Mesenchymal stem cell (in vitro differentiated cells and primary cell): ENCODE measurements at regions not wholly inside any gene's neighbourhood (a gene's known extent, or its start where the extent isn't known, plus 50 kb on each side); places are given as distances from the start of the nearest gene placed in this dataset.
A peak's percentile ranks its signal among the peaks of the same experiment; 100 is the strongest.

Experiments used
- DNase-seq: peaks from one replicate; pipeline ENCODE4 v3.0.0-alpha.2; 2013
- H2AFZ ChIP-seq: one replicate; pipeline ENCODE4 v1.6.1; 2013; ENCODE audit warnings: low read depth, mild to moderate bottlenecking, control low read depth, inconsistent platforms, low read length, moderate library complexity
- H2AK5ac ChIP-seq: 2 replicates; pipeline ENCODE4 v1.6.1; 2013; ENCODE audit warnings: low read length, moderate library complexity, mild to moderate bottlenecking, inconsistent platforms; ENCODE audit not compliant: severe bottlenecking
- H2BK120ac ChIP-seq: one replicate; pipeline ENCODE4 v1.6.1; 2013; ENCODE audit warnings: low read depth, mild to moderate bottlenecking, inconsistent platforms, low read length, moderate library complexity
- H2BK12ac ChIP-seq, 2 experiments: one replicate each; pipeline ENCODE4 v1.6.1; 2013; ENCODE audit warnings: inconsistent platforms in 2 of 2, low read length in 2 of 2, mild to moderate bottlenecking in 2 of 2, moderate library complexity in 2 of 2, control low read depth in 1 of 2
- H2BK15ac ChIP-seq: one replicate; pipeline ENCODE4 v1.6.1; 2013; ENCODE audit warnings: mild to moderate bottlenecking, low read depth, inconsistent platforms; ENCODE audit not compliant: poor library complexity, severe bottlenecking
- H2BK5ac ChIP-seq: 2 replicates; pipeline ENCODE4 v1.6.1; 2013; ENCODE audit warnings: low read depth, mild to moderate bottlenecking, low read length, control low read depth, inconsistent platforms; ENCODE audit not compliant: poor library complexity, severe bottlenecking
- H3K14ac ChIP-seq, 2 experiments: one replicate each; pipeline ENCODE4 v1.6.1; 2013; ENCODE audit warnings: inconsistent platforms in 2 of 2, low read length in 2 of 2, control low read depth in 1 of 2, mild to moderate bottlenecking in 1 of 2, moderate library complexity in 1 of 2
- H3K18ac ChIP-seq, 2 experiments: one replicate each; pipeline ENCODE4 v1.6.1; 2013; ENCODE audit warnings: inconsistent platforms in 2 of 2, low read length in 2 of 2, control low read depth in 1 of 2, low read depth in 1 of 2, mild to moderate bottlenecking in 1 of 2
- H3K23ac ChIP-seq, 2 experiments: one replicate each; pipeline ENCODE4 v1.6.1; 2013; ENCODE audit warnings: inconsistent platforms in 2 of 2, low read length in 2 of 2, mild to moderate bottlenecking in 2 of 2, moderate library complexity in 2 of 2, control low read depth in 1 of 2
- H3K27ac ChIP-seq: 2 replicates; pipeline ENCODE4 v1.5.1; 2013; ENCODE audit warnings: mild to moderate bottlenecking, moderate library complexity, low read length, control low read depth, inconsistent platforms; ENCODE audit not compliant: poor library complexity, severe bottlenecking
- H3K27me3 ChIP-seq, 2 experiments: 2 replicates each; pipeline versions ENCODE4 v1.6.1 to v1.7.0; 2013; ENCODE audit warnings: low read length in 2 of 2, mild to moderate bottlenecking in 2 of 2, moderate library complexity in 2 of 2, control low read depth in 1 of 2, inconsistent platforms in 1 of 2; ENCODE audit not compliant: control insufficient read depth in 1 of 2, insufficient read depth in 1 of 2
- H3K36me3 ChIP-seq, 2 experiments: 2 replicates each; pipeline versions ENCODE4 v1.6.1 to v1.7.0; 2013; ENCODE audit warnings: low read length in 2 of 2, control low read depth in 1 of 2, inconsistent platforms in 1 of 2, low read depth in 1 of 2, mild to moderate bottlenecking in 1 of 2; ENCODE audit not compliant: insufficient read depth in 2 of 2, control insufficient read depth in 1 of 2
- H3K4ac ChIP-seq, 2 experiments: one replicate each; pipeline ENCODE4 v1.6.1; 2013; ENCODE audit warnings: inconsistent platforms in 2 of 2, low read length in 2 of 2, mild to moderate bottlenecking in 2 of 2, moderate library complexity in 2 of 2, control low read depth in 1 of 2, low read depth in 1 of 2
- H3K4me1 ChIP-seq: 2 replicates; pipeline ENCODE4 v1.6.1; 2013; ENCODE audit warnings: low read depth, low read length, control low read depth; ENCODE audit not compliant: control insufficient read depth, insufficient read depth
- H3K4me2 ChIP-seq: 2 replicates; pipeline ENCODE4 v1.6.1; 2013; ENCODE audit warnings: low read length, mild to moderate bottlenecking, inconsistent platforms; ENCODE audit not compliant: poor library complexity, severe bottlenecking
- H3K4me3 ChIP-seq, 2 experiments: 2 replicates each; pipeline versions ENCODE4 v1.5.1 to v1.7.0; 2013; ENCODE audit warnings: low read length in 2 of 2, mild to moderate bottlenecking in 2 of 2, control low read depth in 1 of 2, low read depth in 1 of 2; ENCODE audit not compliant: insufficient read depth in 1 of 2
- H3K79me1 ChIP-seq: replicated peaks from 2 replicates; pipeline ENCODE4 v1.6.1; 2013; ENCODE audit warnings: mild to moderate bottlenecking, control low read depth, low read length, inconsistent platforms; ENCODE audit not compliant: poor library complexity, severe bottlenecking
- H3K9ac ChIP-seq: 2 replicates; pipeline ENCODE4 v1.7.0; 2013; ENCODE audit warnings: mild to moderate bottlenecking, low read length, moderate library complexity
- H3K9me3 ChIP-seq: 2 replicates; pipeline ENCODE4 v1.7.0; 2013; ENCODE audit warnings: mild to moderate bottlenecking, low read length; ENCODE audit not compliant: control insufficient read depth
- H4K8ac ChIP-seq: one replicate; pipeline ENCODE4 v1.6.1; 2013; ENCODE audit warnings: inconsistent platforms, mild to moderate bottlenecking, low read length, moderate library complexity
- H4K91ac ChIP-seq: one replicate; pipeline ENCODE4 v1.6.1; 2013; ENCODE audit warnings: mild to moderate bottlenecking, low read length, inconsistent platforms
- WGBS: methylation state at CpG from one replicate; pipeline ENCODE4 v1.1.7; 2013; ENCODE audit warnings: mixed read lengths; 5-methylcytosine and 5-hydroxymethylcytosine counted together

DNA sequence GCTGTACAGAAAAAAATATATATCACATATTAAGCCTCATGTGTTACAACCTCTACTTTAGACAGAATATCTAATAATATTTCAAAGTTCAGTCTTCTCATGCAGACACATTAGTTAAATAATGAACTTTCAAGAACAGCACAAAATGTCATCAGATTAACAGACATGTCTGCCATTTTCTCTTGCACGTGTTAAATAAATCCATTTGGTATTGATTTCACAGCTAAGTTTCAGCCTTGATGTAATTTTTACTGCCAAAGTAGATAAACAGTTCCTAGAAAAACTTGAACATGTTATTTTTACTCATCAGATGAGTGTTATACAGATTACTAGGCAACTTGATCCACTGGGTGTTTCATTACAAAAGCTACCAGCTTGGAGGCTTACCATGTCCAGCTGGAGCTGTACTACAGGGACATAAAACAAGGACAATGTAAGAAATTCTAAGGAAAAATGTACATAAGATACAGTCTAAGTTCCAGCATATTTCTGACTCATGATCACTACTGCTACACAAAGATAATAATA lies 290.7 kb upstream of the DDX18 start:
- Histone ChIP-seq H2BK12ac (no peak overlapping the region), H3K18ac (no peak overlapping the region), H3K9me3 (peaks cover 6% of the 10 kb centered on the region), H3K4me3 (no peak overlapping the region), H2AK5ac (no peak overlapping the region), H3K27ac (no peak overlapping the region), H2BK5ac (no peak overlapping the region), H3K36me3 (no peaks in the 10 kb centered on the region), H3K23ac (no peak overlapping the region), H3K79me1 (no peaks in the 10 kb centered on the region), H2AFZ (no peak overlapping the region), H3K4me1 (no peaks in the 10 kb centered on the region), H4K91ac (no peak overlapping the region), H2BK120ac (no peak overlapping the region), H2BK15ac (no peak overlapping the region), H3K4me2 (no peak overlapping the region), H3K14ac (no peak overlapping the region), H3K9ac (no peak overlapping the region), H3K4ac (no peak overlapping the region), H3K27me3 (no peaks in the 10 kb centered on the region), H4K8ac (no peak overlapping the region)
- 100% methylated on average over 1 of the region's 1 CpG for WGBS
- no peak for DNase-seq

DNA sequence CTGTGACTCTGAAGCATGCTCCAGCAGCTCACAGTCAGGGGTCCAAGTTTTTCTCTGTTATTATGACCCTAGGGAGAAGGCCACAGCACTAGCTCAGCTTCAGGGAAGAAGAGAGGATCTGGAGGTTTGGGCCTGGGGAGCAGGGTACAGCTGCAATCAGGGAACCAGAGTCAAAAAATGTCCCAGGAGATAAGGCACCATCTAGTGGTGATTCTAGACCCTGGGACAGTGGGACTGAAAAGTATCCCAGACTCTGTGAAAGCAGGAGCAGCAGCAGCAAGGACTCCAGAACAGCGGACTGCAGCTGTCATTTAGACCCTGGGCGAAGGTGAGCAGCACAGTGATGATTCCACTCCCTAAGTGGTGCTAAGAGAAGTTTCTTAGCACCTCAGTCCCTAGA lies 278.4 kb upstream of the DDX18 start:
- no peak overlapping the region for H3K9ac ChIP-seq
- H3K18ac ChIP-seq, result no peak overlapping the region
- no peak overlapping the region for H3K23ac ChIP-seq
- H3K36me3 ChIP-seq, result no peaks in the 10 kb centered on the region
- no peaks in the 10 kb centered on the region for H3K27me3 ChIP-seq
- H4K91ac ChIP-seq, result no peak overlapping the region
- no peak overlapping the region for H2BK12ac ChIP-seq
- no peak overlapping the region for H2BK5ac ChIP-seq
- peaks cover 14% of the 10 kb centered on the region for H3K9me3 ChIP-seq
- peak; percentile 16 for DNase-seq
- no peak overlapping the region for H3K4ac ChIP-seq
- H3K4me2 ChIP-seq, result no peak overlapping the region
- H4K8ac ChIP-seq, result no peak overlapping the region
- H2AFZ ChIP-seq, result no peak overlapping the region
- no peak overlapping the region for H2BK15ac ChIP-seq
- H3K27ac ChIP-seq, result no peak overlapping the region
- H3K4me1 ChIP-seq, result no peaks in the 10 kb centered on the region
- H2BK120ac ChIP-seq, result no peak overlapping the region
- no peak overlapping the region for H3K4me3 ChIP-seq
- WGBS, result 24% methylated on average over 2 of the region's 2 CpGs
- no peaks in the 10 kb centered on the region for H3K79me1 ChIP-seq
- H3K14ac ChIP-seq, result no peak overlapping the region
- no peak overlapping the region for H2AK5ac ChIP-seq

DNA sequence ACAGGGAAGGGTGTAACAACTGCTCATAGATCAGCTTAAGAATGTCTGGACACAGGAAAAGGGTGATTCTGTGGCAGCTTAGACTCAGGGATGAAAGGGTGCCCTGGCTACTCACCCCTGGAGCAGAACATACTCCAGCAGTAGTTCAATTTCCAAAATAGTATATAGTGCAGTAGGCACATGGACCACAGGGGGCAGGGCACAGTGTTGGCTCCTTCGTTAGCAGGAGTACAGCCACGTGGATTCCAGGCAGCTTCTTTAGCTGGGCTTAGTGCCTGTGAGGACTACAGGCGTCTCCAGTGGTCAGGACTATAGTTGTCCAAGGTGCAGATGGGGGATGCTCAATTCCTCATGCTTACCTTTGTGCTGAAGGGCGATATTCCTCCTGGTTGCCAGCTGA lies 277.5 kb upstream of the DDX18 start:
- Histone ChIP-seq H4K8ac (no peak overlapping the region), H2BK120ac (no peak overlapping the region), H3K36me3 (no peaks in the 10 kb centered on the region), H4K91ac (no peak overlapping the region), H3K18ac (no peak overlapping the region), H3K79me1 (no peaks in the 10 kb centered on the region), H2BK5ac (no peak overlapping the region), H3K27ac (no peak overlapping the region), H3K9ac (no peak overlapping the region), H3K27me3 (no peaks in the 10 kb centered on the region), H2AK5ac (no peak overlapping the region), H2BK15ac (no peak overlapping the region), H3K14ac (no peak overlapping the region), H2AFZ (no peak overlapping the region), H3K23ac (no peak overlapping the region), H3K9me3 (peaks cover 16% of the 10 kb centered on the region), H2BK12ac (no peak overlapping the region), H3K4me1 (no peaks in the 10 kb centered on the region), H3K4me2 (no peak overlapping the region), H3K4ac (no peak overlapping the region), H3K4me3 (no peak overlapping the region)
- no peak for DNase-seq
- WGBS, result 66% methylated on average over 4 of the region's 4 CpGs

DNA sequence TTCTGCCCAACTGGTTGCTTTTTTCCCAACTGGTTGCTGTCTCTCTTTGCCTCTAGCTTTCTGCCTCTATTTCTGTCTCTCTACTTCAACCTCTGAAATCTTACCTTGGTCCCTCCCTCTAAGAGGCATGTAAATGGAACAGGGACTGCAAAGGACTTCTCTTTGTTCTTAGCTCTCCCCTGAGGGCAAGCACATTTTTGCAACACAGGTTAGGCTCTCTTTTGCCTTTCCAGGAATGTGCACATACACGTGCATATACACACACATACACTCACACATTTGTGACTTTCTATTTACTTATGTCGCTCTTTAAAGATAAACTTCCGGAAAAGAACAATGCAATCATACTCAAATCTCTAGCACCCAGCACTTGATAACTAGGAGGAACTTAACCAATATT lies 262.6 kb upstream of the DDX18 start:
- H2AFZ ChIP-seq, result no peak overlapping the region
- no peak overlapping the region for H3K4me3 ChIP-seq
- no peak overlapping the region for H2BK120ac ChIP-seq
- H3K4me1 ChIP-seq, result no peaks in the 10 kb centered on the region
- no peak overlapping the region for H3K27ac ChIP-seq
- H3K36me3 ChIP-seq, result no peaks in the 10 kb centered on the region
- H4K91ac ChIP-seq, result no peak overlapping the region
- 80% methylated on average over 3 of the region's 3 CpGs for WGBS
- H3K9ac ChIP-seq, result no peak overlapping the region
- H2BK12ac ChIP-seq, result no peak overlapping the region
- no peak overlapping the region for H3K23ac ChIP-seq
- H2BK5ac ChIP-seq, result no peak overlapping the region
- H3K9me3 ChIP-seq, result peaks cover 3% of the 10 kb centered on the region
- H3K4me2 ChIP-seq, result no peak overlapping the region
- DNase-seq, result no peak
- no peak overlapping the region for H3K18ac ChIP-seq
- no peaks in the 10 kb centered on the region for H3K79me1 ChIP-seq
- H3K4ac ChIP-seq, result no peak overlapping the region
- H3K27me3 ChIP-seq, result no peaks in the 10 kb centered on the region
- H3K14ac ChIP-seq, result no peak overlapping the region
- H2BK15ac ChIP-seq, result no peak overlapping the region
- no peak overlapping the region for H2AK5ac ChIP-seq
- H4K8ac ChIP-seq, result no peak overlapping the region
